CD14-positive monocyte (primary cell): ENCODE measurements at regions not wholly inside any gene's neighbourhood (a gene's known extent, or its start where the extent isn't known, plus 50 kb on each side); places are given as distances from the start of the nearest gene placed in this dataset.

Experiments
- DNase-seq, 3 donors: peaks; one replicate each; pipeline ENCODE4 v3.0.0-alpha.2; 2011 to 2022
- H2AFZ ChIP-seq: 2 replicates; pipeline ENCODE4 v1.6.0; 2012; ENCODE audit warnings: mild to moderate bottlenecking, low read depth, low read length, inconsistent platforms; ENCODE audit not compliant: insufficient read depth, poor library complexity, severe bottlenecking
- H3K27ac ChIP-seq, 2 donors: 1 replicate in 1 of 2; 2 replicates in 1 of 2; pipeline ENCODE4 v1.5.1; 2012 to 2013; ENCODE audit warnings: low read length in 2 of 2, control low read depth in 1 of 2, inconsistent platforms in 1 of 2, low read depth in 1 of 2, mild to moderate bottlenecking in 1 of 2
- H3K27me3 ChIP-seq, 2 donors: one replicate each; pipeline versions ENCODE4 v1.6.0 to v1.6.1; 2011 to 2013; ENCODE audit warnings: low read length in 2 of 2; ENCODE audit not compliant: control insufficient read depth in 2 of 2, insufficient read depth in 2 of 2
- H3K36me3 ChIP-seq, 2 donors: replicated peaks in 1 of 2; 1 replicate in 1 of 2; 2 replicates in 1 of 2; pipeline versions ENCODE4 v1.5.1 to v1.6.1; 2012 to 2013; ENCODE audit warnings: low read length in 2 of 2, control low read depth in 1 of 2, inconsistent platforms in 1 of 2, mild to moderate bottlenecking in 1 of 2; ENCODE audit not compliant: insufficient read depth in 2 of 2, control insufficient read depth in 1 of 2
- H3K4me1 ChIP-seq, 2 donors: 1 replicate in 1 of 2; 2 replicates in 1 of 2; pipeline versions ENCODE4 v1.5.1 to v1.6.1; 2012 to 2013; ENCODE audit warnings: low read length in 2 of 2, control low read depth in 1 of 2, inconsistent platforms in 1 of 2, mild to moderate bottlenecking in 1 of 2, moderate library complexity in 1 of 2; ENCODE audit not compliant: insufficient read depth in 2 of 2, control insufficient read depth in 1 of 2
- H3K4me2 ChIP-seq: replicated peaks from 2 replicates; pipeline ENCODE3; 2012; ENCODE audit warnings: low read length, moderate library complexity, mild to moderate bottlenecking; ENCODE audit not compliant: poor library complexity, severe bottlenecking; ENCODE audit errors: extremely low read depth
- H3K4me3 ChIP-seq, 3 experiments: fragments of 200-600 bp in 1 of 3; sonication (generic) in 1 of 3; replicated peaks in 1 of 3; 1 replicate in 2 of 3; 2 replicates in 1 of 3; pipeline ENCODE4 v1.5.1; 2011 to 2013; ENCODE audit warnings: low read length in 3 of 3, mild to moderate bottlenecking in 3 of 3, control low read depth in 2 of 3, low read depth in 2 of 3, inconsistent platforms in 1 of 3, moderate library complexity in 1 of 3
- H3K79me2 ChIP-seq: 2 replicates; pipeline ENCODE4 v1.6.0; 2012; ENCODE audit warnings: mild to moderate bottlenecking, control low read depth, inconsistent platforms, low read length, moderate library complexity; ENCODE audit not compliant: insufficient read depth
- H3K9ac ChIP-seq: 2 replicates; pipeline ENCODE4 v1.6.0; 2017; ENCODE audit warnings: low read length, mild to moderate bottlenecking; ENCODE audit not compliant: insufficient read depth, poor library complexity, severe bottlenecking
- H3K9me3 ChIP-seq, 2 donors: replicated peaks in 1 of 2; 1 replicate in 1 of 2; 2 replicates in 1 of 2; pipeline versions ENCODE4 v1.5.1 to v1.6.1; 2012 to 2013; ENCODE audit warnings: low read length in 2 of 2, control low read depth in 1 of 2; ENCODE audit not compliant: control insufficient read depth in 1 of 2, insufficient read depth in 1 of 2
- H4K20me1 ChIP-seq: 2 replicates; pipeline ENCODE4 v1.6.0; 2012; ENCODE audit warnings: mild to moderate bottlenecking, low read length, control low read depth, moderate library complexity; ENCODE audit not compliant: insufficient read depth
- H3K27ac Mint-ChIP-seq, 7 donors: one replicate each; pipeline ENCODE4 v1.8.0; 2020; ENCODE audit warnings: mild to moderate bottlenecking in 7 of 7, mixed read lengths in 7 of 7, moderate library complexity in 6 of 7, inconsistent platforms in 2 of 7
- H3K27me3 Mint-ChIP-seq, 3 donors: one replicate each; pipeline ENCODE4 v1.8.0; 2021 to 2022; ENCODE audit warnings: low read depth in 3 of 3, mild to moderate bottlenecking in 3 of 3, mixed read lengths in 3 of 3, moderate library complexity in 3 of 3, inconsistent platforms in 1 of 3
- H3K36me3 Mint-ChIP-seq, 2 donors: one replicate each; pipeline ENCODE4 v1.8.0; 2020; ENCODE audit warnings: mixed read lengths in 2 of 2, inconsistent platforms in 1 of 2, mild to moderate bottlenecking in 1 of 2
- H3K4me1 Mint-ChIP-seq: one replicate; pipeline ENCODE4 v1.8.0; 2020; ENCODE audit warnings: mild to moderate bottlenecking, mixed read lengths
- H3K4me3 Mint-ChIP-seq, 2 donors: one replicate each; pipeline ENCODE4 v1.8.0; 2020; ENCODE audit warnings: mild to moderate bottlenecking in 2 of 2, mixed read lengths in 2 of 2, moderate library complexity in 1 of 2
- H3K9me3 Mint-ChIP-seq, 7 donors: one replicate each; pipeline ENCODE4 v1.8.0; 2020 to 2022; ENCODE audit warnings: mixed read lengths in 7 of 7, mild to moderate bottlenecking in 6 of 7, moderate library complexity in 6 of 7, inconsistent platforms in 2 of 7
- WGBS: methylation state at CpG from one replicate; pipeline ENCODE4 v1.1.5; 2013; ENCODE audit warnings: missing lambda C conversion rate; ENCODE audit not compliant: insufficient coverage; 5-methylcytosine and 5-hydroxymethylcytosine counted together
- intact Hi-C, 2 donors: fragments of 100-400 bp; cut with micrococcal nuclease; formaldehyde crosslinking; loops; one replicate each; pipeline versions ENCODE4 v1.15.0 to v1.15.1; 2023
- TF ChIP-seq, protein P1 (sequence below): fragments of 200-600 bp; IDR thresholded peaks from one replicate; pipeline ENCODE4 v1.8.0; 2022; ENCODE audit warnings: antibody characterized with exemption, mild to moderate bottlenecking

DNA sequence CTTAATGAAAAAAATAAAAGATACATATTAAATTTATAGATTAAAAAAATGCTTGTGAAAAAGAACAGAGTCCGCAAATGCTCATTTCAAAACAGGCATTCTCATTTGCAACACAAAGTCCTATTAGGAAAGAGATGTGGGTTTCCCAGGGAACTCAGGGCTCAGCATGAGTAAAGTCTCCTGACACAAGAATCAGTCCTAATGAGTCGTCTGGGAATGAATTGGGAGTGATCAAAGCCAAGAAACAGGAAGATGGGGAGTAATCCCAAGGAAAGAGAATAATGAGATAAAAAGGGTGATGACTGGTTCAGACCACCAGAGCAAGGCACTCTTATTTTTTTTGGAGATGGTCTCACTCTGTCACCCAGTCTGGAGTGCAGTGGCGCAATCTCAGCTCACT lies 443.7 kb downstream of the NR2F2 start:
- H3K36me3 Mint-ChIP-seq = no peaks in the 10 kb centered on the region
- Histone ChIP-seq H3K4me2 (no peak overlapping the region), H3K4me1 (no peaks in the 10 kb centered on the region), H3K27me3 (no peaks in the 10 kb centered on the region), H3K4me3 (no peak overlapping the region), H4K20me1 (no peaks in the 10 kb centered on the region), H3K79me2 (no peaks in the 10 kb centered on the region), H2AFZ (no peak overlapping the region), H3K36me3 (no peaks in the 10 kb centered on the region), H3K27ac (no peak overlapping the region), H3K9ac (no peak overlapping the region), H3K9me3 (peaks cover 0 to 4% of the 10 kb centered on the region in 2 donors)
- peaks cover 0 to 11% (median 1%) of the 10 kb centered on the region in 7 donors for H3K9me3 Mint-ChIP-seq
- H3K4me3 Mint-ChIP-seq = no peak overlapping the region
- H3K27me3 Mint-ChIP-seq = peaks cover 3 to 5% (median 4%) of the 10 kb centered on the region in 3 donors
- no peaks in the 10 kb centered on the region for H3K4me1 Mint-ChIP-seq
- no peak overlapping the region for H3K27ac Mint-ChIP-seq
- WGBS = no CpG with 5 or more reads among the region's 3 CpGs
- intact Hi-C loops = no loop called here
- no peak for DNase-seq
- TF ChIP-seq, protein P1, sequence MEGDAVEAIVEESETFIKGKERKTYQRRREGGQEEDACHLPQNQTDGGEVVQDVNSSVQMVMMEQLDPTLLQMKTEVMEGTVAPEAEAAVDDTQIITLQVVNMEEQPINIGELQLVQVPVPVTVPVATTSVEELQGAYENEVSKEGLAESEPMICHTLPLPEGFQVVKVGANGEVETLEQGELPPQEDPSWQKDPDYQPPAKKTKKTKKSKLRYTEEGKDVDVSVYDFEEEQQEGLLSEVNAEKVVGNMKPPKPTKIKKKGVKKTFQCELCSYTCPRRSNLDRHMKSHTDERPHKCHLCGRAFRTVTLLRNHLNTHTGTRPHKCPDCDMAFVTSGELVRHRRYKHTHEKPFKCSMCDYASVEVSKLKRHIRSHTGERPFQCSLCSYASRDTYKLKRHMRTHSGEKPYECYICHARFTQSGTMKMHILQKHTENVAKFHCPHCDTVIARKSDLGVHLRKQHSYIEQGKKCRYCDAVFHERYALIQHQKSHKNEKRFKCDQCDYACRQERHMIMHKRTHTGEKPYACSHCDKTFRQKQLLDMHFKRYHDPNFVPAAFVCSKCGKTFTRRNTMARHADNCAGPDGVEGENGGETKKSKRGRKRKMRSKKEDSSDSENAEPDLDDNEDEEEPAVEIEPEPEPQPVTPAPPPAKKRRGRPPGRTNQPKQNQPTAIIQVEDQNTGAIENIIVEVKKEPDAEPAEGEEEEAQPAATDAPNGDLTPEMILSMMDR = no peak

DNA sequence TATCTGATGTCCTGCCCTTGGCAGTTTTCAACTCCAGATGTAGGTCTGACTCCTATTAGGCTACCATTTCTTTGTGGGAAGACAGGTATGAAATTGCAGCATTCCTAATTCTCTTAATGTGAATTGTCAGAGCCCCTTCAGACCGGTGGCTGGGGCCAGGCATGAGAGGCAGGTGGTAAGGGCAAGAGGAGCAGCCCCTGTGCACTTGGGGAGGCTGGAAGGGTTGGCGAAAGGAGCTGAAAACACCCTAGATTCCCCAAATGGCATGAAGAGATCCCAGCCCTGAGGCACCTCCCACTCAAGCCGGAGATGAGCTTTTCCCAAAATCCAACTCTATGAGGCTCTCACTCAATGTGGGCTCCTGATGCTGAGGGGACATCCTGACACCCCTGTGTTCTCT lies 453.2 kb downstream of the NR2F2 start:
- Mint-ChIP-seq H3K4me3 (no peak overlapping the region), H3K36me3 (no peaks in the 10 kb centered on the region), H3K27ac (no peak overlapping the region), H3K9me3 (peaks cover 0 to 11% (median 6%) of the 10 kb centered on the region in 7 donors), H3K27me3 (peaks cover 2 to 6% (median 5%) of the 10 kb centered on the region in 3 donors), H3K4me1 (no peaks in the 10 kb centered on the region)
- H4K20me1 ChIP-seq = no peaks in the 10 kb centered on the region
- H3K4me1 ChIP-seq = no peaks in the 10 kb centered on the region
- intact Hi-C loops = no loop called here
- no peak overlapping the region for H3K9ac ChIP-seq
- TF ChIP-seq, protein P1 = no peak
- DNase-seq = no peak
- H3K9me3 ChIP-seq = no peaks in the 10 kb centered on the region
- H3K36me3 ChIP-seq = no peaks in the 10 kb centered on the region
- no peak overlapping the region for H3K27ac ChIP-seq
- H3K4me3 ChIP-seq = no peak overlapping the region
- no peaks in the 10 kb centered on the region for H3K79me2 ChIP-seq
- WGBS = 100% methylated on average over 1 of the region's 3 CpGs
- no peaks in the 10 kb centered on the region for H3K27me3 ChIP-seq
- no peak overlapping the region for H2AFZ ChIP-seq
- H3K4me2 ChIP-seq = no peak overlapping the region
